Muscle layer of colon (tissue), 2 donors: ENCODE measurements at regions not wholly inside any gene's neighbourhood (a gene's known extent, or its start where the extent isn't known, plus 50 kb on each side); places are given as distances from the start of the nearest gene placed in this dataset.
"Not testable (repeated sequence)": the region's sequence is repeated elsewhere in the genome, so short reads cannot be mapped to it uniquely, and the experiment has no call there.

ENCODE experiments used
- H3K27ac ChIP-seq: one replicate; pipeline ENCODE4 v1.7.0; 2013; ENCODE audit warnings: low read depth, mild to moderate bottlenecking, low read length, moderate library complexity
- H3K27me3 ChIP-seq, 2 donors: one replicate each; pipeline ENCODE4 v1.7.0; 2013; ENCODE audit warnings: low read length in 2 of 2, mild to moderate bottlenecking in 2 of 2; ENCODE audit not compliant: insufficient read depth in 2 of 2, control insufficient read depth in 1 of 2
- H3K36me3 ChIP-seq: one replicate; pipeline ENCODE4 v1.7.0; 2013; ENCODE audit warnings: mild to moderate bottlenecking, low read length; ENCODE audit not compliant: insufficient read depth
- H3K4me1 ChIP-seq: one replicate; pipeline ENCODE4 v1.7.0; 2013; ENCODE audit warnings: mild to moderate bottlenecking, low read length; ENCODE audit not compliant: insufficient read depth
- H3K4me3 ChIP-seq, 2 donors: one replicate each; pipeline ENCODE4 v1.7.0; 2013; ENCODE audit warnings: low read length in 2 of 2, low read depth in 1 of 2, mild to moderate bottlenecking in 1 of 2, moderate library complexity in 1 of 2
- H3K9ac ChIP-seq: one replicate; pipeline ENCODE4 v1.7.0; 2013; ENCODE audit warnings: low read length
- H3K9me3 ChIP-seq: one replicate; pipeline ENCODE4 v1.7.0; 2013; ENCODE audit warnings: mild to moderate bottlenecking, low read length
- donor health status: abdominal sarcoma.
- donor health status: Adenocarcinoma of cecum.

DNA sequence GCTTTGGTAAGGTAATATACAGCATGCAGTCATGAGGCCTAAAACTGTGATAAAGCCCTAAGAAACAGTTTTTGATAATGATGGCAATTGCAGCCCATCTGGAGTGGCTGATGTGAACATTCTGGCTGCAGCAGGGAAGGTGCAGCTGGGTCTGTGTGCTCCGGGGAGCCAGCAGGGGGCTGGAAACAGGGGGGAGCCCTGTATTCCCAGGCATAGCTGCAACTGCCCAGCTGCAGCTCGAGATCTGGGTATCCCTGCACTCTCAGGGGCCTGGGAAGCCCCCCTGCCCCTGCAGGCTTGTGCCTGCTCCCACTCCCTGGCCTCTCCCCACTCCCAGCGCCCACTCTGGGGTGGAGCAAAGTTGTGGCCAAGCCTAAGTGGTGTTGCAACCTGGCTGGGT lies 95.6 kb downstream of the RRAGB start:
- no peak overlapping the region for H3K4me3 ChIP-seq
- H3K27me3 ChIP-seq, result no peaks in the 10 kb centered on the region
- H3K27ac ChIP-seq, result no peak overlapping the region
- no peaks in the 10 kb centered on the region for H3K4me1 ChIP-seq
- no peak overlapping the region for H3K9ac ChIP-seq
- H3K36me3 ChIP-seq, result no peaks in the 10 kb centered on the region
- no peaks in the 10 kb centered on the region for H3K9me3 ChIP-seq

DNA sequence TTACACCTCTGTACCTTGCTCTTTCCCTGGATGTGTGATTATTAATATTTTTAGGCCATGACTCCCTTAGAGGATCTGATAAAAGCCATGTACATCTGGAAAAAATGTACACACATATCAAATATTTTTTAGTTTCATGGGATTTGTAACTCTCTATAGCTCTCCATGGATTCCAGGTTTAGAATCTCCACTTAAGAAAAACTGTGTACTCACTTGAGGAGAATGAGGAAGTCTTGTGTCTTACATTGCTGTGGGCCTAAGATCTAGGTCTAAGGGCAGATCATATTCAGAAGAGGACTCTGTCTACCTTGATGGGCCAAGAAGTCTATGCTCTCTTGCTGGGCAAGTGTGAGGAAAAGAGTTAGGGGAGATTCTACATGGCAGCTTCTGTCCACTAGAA lies 98.0 kb downstream of the RRAGB start:
- Histone ChIP-seq H3K9me3 (no peaks in the 10 kb centered on the region), H3K36me3 (no peaks in the 10 kb centered on the region), H3K4me3 (no peak overlapping the region), H3K4me1 (no peaks in the 10 kb centered on the region), H3K9ac (no peak overlapping the region), H3K27me3 (no peaks in the 10 kb centered on the region), H3K27ac (no peak overlapping the region)

GRCh38 chrX:55816023-55816422 lies 98.5 kb downstream of the RRAGB start:
- no peaks in the 10 kb centered on the region for H3K27me3 ChIP-seq
- no peaks in the 10 kb centered on the region for H3K36me3 ChIP-seq
- no peak overlapping the region for H3K4me3 ChIP-seq
- no peaks in the 10 kb centered on the region for H3K9me3 ChIP-seq
- H3K9ac ChIP-seq, result no peak overlapping the region
- H3K4me1 ChIP-seq, result no peaks in the 10 kb centered on the region
- no peak overlapping the region for H3K27ac ChIP-seq

DNA sequence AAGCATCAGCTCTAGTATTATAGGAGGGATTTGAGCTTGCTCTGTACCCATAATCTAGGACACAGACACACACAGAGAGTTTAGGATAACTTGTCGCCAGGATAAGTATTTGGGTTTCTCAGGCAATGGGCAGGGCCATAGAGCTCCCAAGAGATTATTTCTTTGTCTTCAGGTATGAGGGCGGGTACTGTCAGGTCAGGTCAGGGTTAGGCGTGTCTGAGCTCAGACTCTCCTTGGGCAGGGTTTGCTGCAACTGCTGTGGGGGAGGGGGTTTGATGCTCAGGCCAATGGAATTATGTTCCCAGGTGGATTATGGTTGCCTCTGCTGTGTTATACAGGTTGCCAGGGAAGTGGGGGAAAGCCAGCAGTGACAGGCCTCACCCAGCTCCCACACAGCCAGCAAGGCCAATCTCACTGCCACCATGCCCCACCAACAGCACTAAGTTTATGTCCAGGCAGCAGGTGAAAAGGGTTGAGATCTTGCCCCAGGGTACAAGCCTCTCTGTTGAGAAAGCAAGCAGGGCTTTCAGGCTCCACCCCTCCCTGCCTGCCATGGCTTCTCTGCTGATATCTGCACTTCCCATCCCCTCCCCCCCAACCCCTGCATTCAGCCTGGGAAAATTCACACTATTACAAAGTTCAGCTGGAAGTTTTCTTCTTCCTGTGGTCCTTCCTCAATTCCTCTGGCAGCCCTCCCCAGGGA lies 101.3 kb downstream of the RRAGB start:
- no peaks in the 10 kb centered on the region for H3K36me3 ChIP-seq
- H3K4me3 ChIP-seq, result no peak overlapping the region
- no peaks in the 10 kb centered on the region for H3K27me3 ChIP-seq
- no peaks in the 10 kb centered on the region for H3K9me3 ChIP-seq
- H3K9ac ChIP-seq, result no peak overlapping the region
- no peaks in the 10 kb centered on the region for H3K4me1 ChIP-seq
- no peak overlapping the region for H3K27ac ChIP-seq

- Histone ChIP-seq H3K27me3 (no peaks in the 10 kb centered on the region), H3K4me3 (no peak overlapping the region), H3K9ac (no peak overlapping the region), H3K9me3 (no peaks in the 10 kb centered on the region), H3K36me3 (no peaks in the 10 kb centered on the region), H3K4me1 (no peaks in the 10 kb centered on the region), H3K27ac (no peak overlapping the region)
Observed at GRCh38 chrX:55839485-55839884, 121.9 kb downstream of the RRAGB start.

GRCh38 chrX:55841962-55842752 lies 124.6 kb downstream of the RRAGB start:
- Histone ChIP-seq H3K4me1 (no peaks in the 10 kb centered on the region), H3K27me3 (no peaks in the 10 kb centered on the region), H3K9ac (no peak overlapping the region), H3K4me3 (no peak overlapping the region), H3K36me3 (no peaks in the 10 kb centered on the region), H3K9me3 (no peaks in the 10 kb centered on the region), H3K27ac (no peak overlapping the region)

- H3K4me3 ChIP-seq, H3K36me3 ChIP-seq, H3K9ac ChIP-seq, H3K27ac ChIP-seq, H3K9me3 ChIP-seq, H3K4me1 ChIP-seq, H3K27me3 ChIP-seq: not testable (repeated sequence)
Observed at GRCh38 chrX:55866779-55867178, 149.2 kb downstream of the RRAGB start.

- Histone ChIP-seq H3K27me3 (no peaks in the 10 kb centered on the region), H3K27ac (no peak overlapping the region), H3K4me1 (no peaks in the 10 kb centered on the region), H3K9ac (no peak overlapping the region), H3K36me3 (no peaks in the 10 kb centered on the region), H3K9me3 (no peaks in the 10 kb centered on the region), H3K4me3 (no peak overlapping the region)
Observed at GRCh38 chrX:55867181-55867651, 149.7 kb downstream of the RRAGB start.

GRCh38 chrX:55867708-55868107 lies 150.2 kb downstream of the RRAGB start:
- no peak overlapping the region for H3K4me3 ChIP-seq
- no peak overlapping the region for H3K9ac ChIP-seq
- H3K4me1 ChIP-seq, result no peaks in the 10 kb centered on the region

DNA sequence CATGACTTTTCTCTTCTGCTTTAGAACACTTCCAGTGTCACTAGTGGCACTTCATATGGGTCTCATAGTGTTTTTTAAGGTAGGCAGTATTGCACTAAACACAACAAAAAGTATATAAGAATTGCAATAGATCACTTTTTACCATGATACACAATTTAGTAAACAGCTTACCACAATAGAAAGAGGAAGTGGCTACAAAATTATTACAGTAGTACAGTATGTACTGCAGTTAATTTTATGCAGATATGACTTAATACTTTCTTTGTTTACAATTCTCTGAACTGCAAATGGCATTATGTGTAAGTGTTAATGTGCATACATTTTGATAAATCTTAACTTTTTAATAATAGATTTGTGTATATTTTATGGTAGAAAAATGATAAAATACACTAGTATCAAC lies 157.3 kb downstream of the RRAGB start:
- no peaks in the 10 kb centered on the region for H3K36me3 ChIP-seq
- no peaks in the 10 kb centered on the region for H3K27me3 ChIP-seq
- H3K4me1 ChIP-seq, result no peaks in the 10 kb centered on the region
- no peak overlapping the region for H3K9ac ChIP-seq
- peaks cover 5% of the 10 kb centered on the region for H3K9me3 ChIP-seq
- H3K4me3 ChIP-seq, result no peak overlapping the region
- no peak overlapping the region for H3K27ac ChIP-seq

More at GRCh38 chrX:55867708-55868107, 150.2 kb downstream of the RRAGB start:
- H3K9me3 ChIP-seq, result no peaks in the 10 kb centered on the region
- H3K36me3 ChIP-seq, result no peaks in the 10 kb centered on the region
- H3K27me3 ChIP-seq, result no peaks in the 10 kb centered on the region
- no peak overlapping the region for H3K27ac ChIP-seq

- not testable (repeated sequence) for H3K36me3 ChIP-seq, H3K4me3 ChIP-seq, H3K4me1 ChIP-seq
Observed at GRCh38 chrX:55883541-55883940, 166.0 kb downstream of the RRAGB start.

More at GRCh38 chrX:55883541-55883940, 166.0 kb downstream of the RRAGB start:
- not testable (repeated sequence) for H3K27ac ChIP-seq, H3K9me3 ChIP-seq, H3K27me3 ChIP-seq, H3K9ac ChIP-seq
